SJCRH30 (cell line): ENCODE measurements at regions not wholly inside any gene's neighbourhood (a gene's known extent, or its start where the extent isn't known, plus 50 kb on each side); places are given as distances from the start of the nearest gene placed in this dataset.
A peak's percentile ranks its signal among the peaks of the same experiment; 100 is the strongest.
"Not testable (repeated sequence)": the region's sequence is repeated elsewhere in the genome, so short reads cannot be mapped to it uniquely, and the experiment has no call there.

Experiments
- DNase-seq, 2 experiments: peaks; one replicate each; pipeline ENCODE4 v3.0.0-alpha.2; 2015 to 2020
- H3K27ac ChIP-seq: fragments of 250-450 bp; sonication (Bioruptor Pico); 2 replicates; pipeline ENCODE4 v1.5.1; 2020; ENCODE audit warnings: mild to moderate bottlenecking, moderate library complexity
- H3K27me3 ChIP-seq: fragments of 250-450 bp; sonication (Bioruptor Pico); 2 replicates; pipeline ENCODE4 v1.5.1; 2020; ENCODE audit warnings: mild to moderate bottlenecking, moderate library complexity
- H3K36me3 ChIP-seq: fragments of 250-450 bp; sonication (Bioruptor Pico); 2 replicates; pipeline ENCODE4 v1.5.1; 2020; ENCODE audit warnings: mild to moderate bottlenecking, moderate library complexity
- H3K4me1 ChIP-seq: fragments of 250-450 bp; sonication (Bioruptor Pico); 2 replicates; pipeline ENCODE4 v1.5.1; 2020; ENCODE audit warnings: mild to moderate bottlenecking, moderate library complexity
- H3K4me3 ChIP-seq: fragments of 250-450 bp; sonication (Bioruptor Pico); 2 replicates; pipeline ENCODE4 v1.5.1; 2020; ENCODE audit warnings: mild to moderate bottlenecking, moderate library complexity
- H3K9me3 ChIP-seq: fragments of 250-450 bp; sonication (Bioruptor Pico); replicated peaks from 2 replicates; pipeline ENCODE4 v1.5.1; 2020; ENCODE audit warnings: mild to moderate bottlenecking, moderate library complexity

DNA sequence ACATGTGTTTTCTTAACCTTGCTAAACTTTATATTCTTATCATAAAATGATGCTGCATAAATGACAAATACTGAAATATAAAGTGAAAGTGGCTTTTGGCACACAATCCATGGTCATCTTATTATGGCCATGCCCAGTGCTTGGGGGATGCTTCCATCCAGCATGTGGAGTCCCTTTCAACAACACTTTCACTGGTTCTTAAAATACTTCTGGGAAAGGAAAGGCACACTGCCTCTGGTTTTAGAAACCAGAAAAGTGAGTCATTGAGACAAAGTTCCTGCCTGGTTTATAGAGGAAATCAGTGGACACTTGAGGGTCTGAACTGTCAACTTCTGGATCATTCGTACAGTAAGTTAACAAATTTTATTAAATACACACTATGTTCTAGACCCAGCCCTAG is 248.0 kb upstream of the ADAMTS3 start:
- Histone ChIP-seq H3K36me3 (no peaks in the 10 kb centered on the region), H3K27me3 (no peaks in the 10 kb centered on the region), H3K9me3 (no peaks in the 10 kb centered on the region), H3K27ac (no peak overlapping the region), H3K4me3 (no peak overlapping the region), H3K4me1 (no peaks in the 10 kb centered on the region)
- no peak for DNase-seq

DNA sequence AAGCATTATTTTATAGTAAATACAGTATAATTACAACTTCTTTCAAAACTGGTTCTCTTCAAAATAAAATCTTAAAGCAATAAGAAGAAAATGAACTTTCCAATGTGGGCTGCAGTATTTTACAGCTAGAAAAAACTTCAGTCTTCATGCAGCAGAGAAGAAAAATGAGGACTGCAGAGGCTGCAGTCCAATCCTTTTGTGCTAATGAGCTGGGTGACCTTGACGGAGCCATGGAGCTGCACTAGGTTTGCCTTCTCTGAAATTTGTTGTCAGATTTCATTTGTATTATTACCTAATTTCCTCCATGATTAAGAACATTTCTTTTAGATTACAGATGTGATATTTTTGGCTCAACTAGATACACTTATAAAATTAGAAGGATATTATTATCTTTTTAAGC is 245.2 kb upstream of the ADAMTS3 start:
- Histone ChIP-seq H3K4me1 (no peaks in the 10 kb centered on the region), H3K27ac (no peak overlapping the region), H3K36me3 (no peaks in the 10 kb centered on the region), H3K9me3 (no peaks in the 10 kb centered on the region), H3K4me3 (no peak overlapping the region), H3K27me3 (no peaks in the 10 kb centered on the region)
- DNase-seq = no peak

DNA sequence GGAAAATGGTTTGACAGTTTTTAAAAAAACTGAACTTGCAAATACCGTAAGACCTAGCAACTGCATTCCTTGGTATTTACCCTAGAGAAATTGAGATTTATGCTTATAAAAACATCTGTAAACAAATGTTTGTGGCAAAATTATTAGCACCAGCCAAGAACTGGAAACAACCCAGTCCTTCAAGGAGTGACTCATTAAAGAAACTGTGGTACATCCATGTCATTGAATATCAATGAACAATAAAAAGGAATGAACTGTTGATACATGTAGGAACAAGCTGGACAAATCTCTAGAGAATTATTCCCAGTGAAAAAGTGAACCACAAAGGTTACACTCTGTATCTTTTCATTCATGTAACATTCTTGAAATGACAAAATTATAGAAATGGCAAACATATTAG is 240.2 kb upstream of the ADAMTS3 start:
- no peak for DNase-seq
- Histone ChIP-seq H3K27me3 (no peaks in the 10 kb centered on the region), H3K36me3 (no peaks in the 10 kb centered on the region), H3K4me1 (no peaks in the 10 kb centered on the region), H3K27ac (no peak overlapping the region), H3K4me3 (no peak overlapping the region), H3K9me3 (no peaks in the 10 kb centered on the region)

DNA sequence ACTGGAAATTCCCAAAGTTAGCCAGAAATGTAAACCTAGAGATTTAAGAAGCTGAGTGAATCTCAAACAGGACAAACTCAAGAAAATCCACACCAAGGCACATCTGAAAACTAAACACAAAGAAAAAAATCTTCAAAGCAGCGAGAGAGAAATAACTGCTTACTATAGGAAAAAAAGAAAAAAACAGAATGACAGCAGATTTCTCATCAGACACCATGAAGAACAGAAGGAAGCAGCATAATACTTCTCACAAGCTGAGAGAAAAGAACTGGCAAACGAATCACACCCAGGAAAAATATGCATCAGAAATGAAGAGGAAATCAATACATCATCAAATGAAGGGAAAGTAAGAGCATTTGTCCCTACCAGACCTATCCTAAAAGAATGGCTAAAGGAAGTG is 236.3 kb upstream of the ADAMTS3 start:
- no peak for DNase-seq
- H3K9me3 ChIP-seq = no peaks in the 10 kb centered on the region
- H3K27me3 ChIP-seq = no peaks in the 10 kb centered on the region

DNA sequence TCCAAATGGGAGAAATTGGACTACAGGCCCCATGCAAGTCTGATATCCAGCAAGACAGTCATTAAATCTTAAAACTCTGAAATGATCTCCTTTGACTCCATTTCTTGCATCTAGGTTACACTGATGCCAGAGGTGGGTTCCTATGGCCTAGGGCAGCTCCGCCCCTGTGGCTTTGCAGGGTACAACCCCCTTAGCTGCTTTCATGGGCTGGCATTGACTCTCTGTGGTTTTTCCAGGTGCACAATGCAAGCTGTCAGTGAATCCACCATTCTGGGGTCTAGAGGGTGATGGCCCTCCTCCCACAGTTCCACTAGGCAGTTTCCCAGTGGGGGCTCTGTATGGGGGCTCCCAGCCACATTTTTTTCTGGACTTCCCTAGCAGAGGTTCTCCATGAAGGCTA is 228.5 kb upstream of the ADAMTS3 start:
- H3K4me1 ChIP-seq = no peaks in the 10 kb centered on the region
- no peak overlapping the region for H3K4me3 ChIP-seq
- no peak for DNase-seq

More for the DNA sequence above, 236.3 kb upstream of the ADAMTS3 start:
- H3K4me3 ChIP-seq = no peak overlapping the region
- H3K27ac ChIP-seq = no peak overlapping the region
- H3K36me3 ChIP-seq = no peaks in the 10 kb centered on the region
- H3K4me1 ChIP-seq = no peaks in the 10 kb centered on the region

DNA sequence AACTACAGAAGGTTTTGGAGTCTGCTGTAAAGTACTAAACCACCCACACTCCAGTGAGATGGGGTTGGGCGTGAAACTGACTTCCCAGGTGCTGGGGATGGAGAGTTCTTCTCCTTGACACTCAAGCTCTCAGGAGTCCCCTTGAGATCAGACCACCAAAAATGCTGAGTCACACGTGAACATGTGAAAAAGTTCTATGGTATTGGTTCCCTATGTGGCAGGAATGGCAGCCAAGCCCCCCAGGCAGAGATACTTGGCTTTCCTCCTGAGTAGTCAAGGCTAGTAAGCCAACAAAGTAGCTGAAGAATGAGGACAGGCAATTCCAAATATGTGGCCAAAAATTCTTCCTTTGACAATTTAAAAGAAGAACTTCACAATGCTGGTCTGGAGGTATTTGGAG is 222.0 kb upstream of the ADAMTS3 start:
- no peak for DNase-seq
- no peak overlapping the region for H3K4me3 ChIP-seq
- H3K4me1 ChIP-seq = no peaks in the 10 kb centered on the region
- H3K36me3 ChIP-seq = no peaks in the 10 kb centered on the region
- H3K9me3 ChIP-seq = peaks cover 5% of the 10 kb centered on the region
- H3K27ac ChIP-seq = no peak overlapping the region
- H3K27me3 ChIP-seq = no peaks in the 10 kb centered on the region

More for the DNA sequence above, 228.5 kb upstream of the ADAMTS3 start:
- Histone ChIP-seq H3K9me3 (peaks cover 15% of the 10 kb centered on the region), H3K27ac (no peak overlapping the region), H3K27me3 (no peaks in the 10 kb centered on the region), H3K36me3 (no peaks in the 10 kb centered on the region; the same call in 1 of the 2 replicates)

DNA sequence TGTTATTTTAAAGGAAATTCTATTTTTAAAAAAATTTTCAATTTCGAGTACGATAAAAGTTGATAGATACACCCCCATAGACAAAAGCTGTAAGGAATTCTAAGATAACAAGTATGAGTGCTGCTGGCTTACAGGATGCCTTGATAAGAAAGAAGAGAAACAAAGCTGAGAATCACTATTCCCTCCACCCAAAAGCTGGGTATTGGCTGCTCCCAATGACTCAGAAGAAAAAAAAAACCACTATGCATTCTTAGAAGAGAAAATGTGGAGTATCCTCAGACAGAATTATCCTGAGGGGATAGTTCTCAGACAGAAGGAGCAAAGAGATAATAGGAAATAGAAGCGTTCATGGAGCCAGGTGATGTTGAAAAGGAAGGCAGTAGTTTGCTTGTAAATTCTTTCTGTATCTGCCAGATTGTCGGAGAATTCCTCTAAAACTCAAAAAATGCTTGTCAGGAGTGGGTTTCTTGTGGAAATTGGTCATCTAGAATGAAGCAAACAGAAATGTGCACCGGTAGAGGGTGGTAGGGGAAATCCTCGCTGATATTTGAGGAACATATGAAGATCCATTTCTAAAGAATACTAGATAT is 217.5 kb upstream of the ADAMTS3 start:
- no peaks in the 10 kb centered on the region for H3K36me3 ChIP-seq
- no peaks in the 10 kb centered on the region for H3K27me3 ChIP-seq
- no peaks in the 10 kb centered on the region for H3K9me3 ChIP-seq
- no peak overlapping the region for H3K4me3 ChIP-seq
- no peak for DNase-seq
- no peak overlapping the region for H3K27ac ChIP-seq
- H3K4me1 ChIP-seq = no peaks in the 10 kb centered on the region

DNA sequence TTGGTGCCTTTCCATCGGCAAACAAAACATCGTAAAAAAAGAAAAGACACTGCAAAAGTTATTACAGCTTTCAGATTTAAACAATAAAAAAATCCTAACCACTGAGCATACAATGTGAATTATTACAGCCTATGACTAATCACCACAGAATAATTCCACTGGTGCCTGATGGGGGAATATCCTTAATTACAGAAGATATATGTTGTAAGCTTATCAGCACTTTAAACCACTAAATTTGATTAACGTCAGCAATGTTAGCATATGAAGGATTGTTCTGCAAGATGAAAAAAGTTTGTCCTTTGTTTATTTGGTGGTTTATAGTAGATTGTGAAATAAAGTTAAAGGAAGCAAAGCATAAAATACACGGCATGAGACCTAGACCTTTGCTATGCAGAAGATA is 210.2 kb upstream of the ADAMTS3 start:
- H3K27me3 ChIP-seq = no peaks in the 10 kb centered on the region
- H3K27ac ChIP-seq = no peak overlapping the region
- no peaks in the 10 kb centered on the region for H3K36me3 ChIP-seq
- DNase-seq = no peak
- H3K4me3 ChIP-seq = no peak overlapping the region
- H3K4me1 ChIP-seq = no peaks in the 10 kb centered on the region
- no peaks in the 10 kb centered on the region for H3K9me3 ChIP-seq

DNA sequence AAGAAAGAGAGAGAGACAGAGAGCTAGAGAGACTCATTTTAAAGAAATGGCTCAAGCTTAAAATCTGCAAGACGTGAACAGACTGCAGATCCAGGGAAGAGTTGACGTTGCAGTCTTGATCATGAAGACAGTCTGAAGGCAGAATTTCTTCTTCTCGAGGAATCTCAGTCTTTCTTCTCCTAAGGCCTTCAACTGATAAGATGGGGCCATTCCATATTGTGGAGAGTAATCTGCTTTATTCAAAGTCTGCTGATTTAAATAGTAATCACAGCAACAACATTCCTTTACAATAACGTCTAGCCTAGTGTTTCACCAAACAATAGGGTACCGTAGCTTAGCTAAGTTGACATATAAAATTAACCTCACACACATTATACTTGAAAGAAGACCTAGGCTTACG is 208.4 kb upstream of the ADAMTS3 start:
- DNase-seq = no peak
- Histone ChIP-seq H3K9me3 (no peaks in the 10 kb centered on the region), H3K4me1 (no peaks in the 10 kb centered on the region), H3K27ac (no peak overlapping the region), H3K27me3 (no peaks in the 10 kb centered on the region), H3K36me3 (no peaks in the 10 kb centered on the region), H3K4me3 (no peak overlapping the region)

DNA sequence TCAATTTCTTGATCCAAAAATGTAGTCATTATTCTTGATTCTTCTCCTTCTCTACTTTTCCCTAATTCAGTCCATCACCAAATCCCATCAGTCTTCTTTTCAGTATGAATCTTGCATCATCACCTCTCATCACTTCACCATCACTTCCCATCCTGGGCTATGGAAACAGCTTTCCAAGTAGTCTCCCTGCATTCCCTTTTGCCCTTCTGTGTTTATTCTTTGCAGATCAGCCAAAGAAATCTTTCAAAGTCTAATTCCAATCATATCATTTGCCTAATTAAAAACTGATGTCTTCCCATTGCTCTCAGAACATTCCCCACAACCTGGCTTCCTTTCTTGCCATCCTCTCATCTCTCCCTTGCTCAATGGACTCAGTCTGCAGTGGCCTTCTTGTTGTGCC is 201.7 kb upstream of the ADAMTS3 start:
- no peaks in the 10 kb centered on the region for H3K9me3 ChIP-seq
- H3K36me3 ChIP-seq = no peaks in the 10 kb centered on the region
- H3K27me3 ChIP-seq = no peaks in the 10 kb centered on the region
- H3K4me1 ChIP-seq = no peaks in the 10 kb centered on the region
- no peak for DNase-seq
- H3K4me3 ChIP-seq = no peak overlapping the region
- H3K27ac ChIP-seq = no peak overlapping the region

DNA sequence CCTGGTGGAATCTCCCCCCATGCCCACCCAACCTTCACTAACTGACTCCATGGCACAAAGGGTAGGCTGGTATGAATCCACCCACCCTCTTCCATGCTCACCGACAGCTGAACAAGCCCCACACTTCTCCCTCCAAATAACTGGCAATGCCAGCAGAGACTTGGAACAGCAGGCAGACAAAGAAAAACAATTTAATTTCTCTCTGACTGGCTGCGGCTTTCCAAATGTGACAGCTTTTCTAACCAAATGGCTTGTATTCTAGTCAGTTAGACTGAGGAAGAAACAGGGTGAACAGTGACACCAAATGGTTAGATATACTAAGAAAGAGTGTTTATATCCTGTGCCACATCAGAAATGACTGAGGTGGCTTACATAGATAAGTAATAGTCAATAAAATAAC is 199.3 kb upstream of the ADAMTS3 start:
- no peak overlapping the region for H3K27ac ChIP-seq
- no peak for DNase-seq
- no peaks in the 10 kb centered on the region for H3K36me3 ChIP-seq
- H3K9me3 ChIP-seq = no peaks in the 10 kb centered on the region
- no peaks in the 10 kb centered on the region for H3K4me1 ChIP-seq
- no peak overlapping the region for H3K4me3 ChIP-seq
- no peaks in the 10 kb centered on the region for H3K27me3 ChIP-seq

DNA sequence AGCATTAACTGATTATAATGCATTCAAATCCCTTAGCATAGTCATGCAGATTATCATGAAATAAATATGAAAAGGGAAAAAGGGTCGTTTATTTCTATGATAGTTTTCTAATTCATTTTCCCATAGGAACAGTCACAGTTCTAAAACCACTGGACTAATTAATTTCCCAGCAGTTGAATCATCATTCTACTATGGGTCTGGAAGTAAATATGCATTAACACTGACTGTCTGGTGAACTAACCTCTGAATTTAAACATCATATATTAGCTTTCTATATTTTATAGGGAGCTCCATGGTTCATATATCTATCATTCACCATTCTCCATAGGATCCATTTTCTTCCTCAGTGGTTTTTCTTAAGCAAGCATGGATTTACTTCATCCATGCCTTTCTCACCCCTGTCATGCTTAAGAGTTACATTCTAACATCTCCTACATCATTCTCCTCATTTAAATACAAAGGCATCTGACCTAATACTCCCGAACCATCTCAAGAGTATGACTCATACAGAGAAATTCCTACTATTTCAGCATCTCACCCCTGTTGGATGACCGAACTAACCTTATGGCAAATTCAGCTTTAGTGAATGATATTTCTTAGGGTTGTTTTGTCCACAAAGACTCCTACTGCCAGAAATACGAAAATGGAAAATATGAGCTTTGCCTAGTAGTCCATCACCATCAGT is 198.7 kb upstream of the ADAMTS3 start:
- Histone ChIP-seq H3K36me3 (no peaks in the 10 kb centered on the region), H3K27ac (no peak overlapping the region), H3K9me3 (no peaks in the 10 kb centered on the region), H3K27me3 (no peaks in the 10 kb centered on the region), H3K4me3 (no peak overlapping the region), H3K4me1 (no peaks in the 10 kb centered on the region)
- DNase-seq = peak in 1 of 2 experiments; percentile 13

DNA sequence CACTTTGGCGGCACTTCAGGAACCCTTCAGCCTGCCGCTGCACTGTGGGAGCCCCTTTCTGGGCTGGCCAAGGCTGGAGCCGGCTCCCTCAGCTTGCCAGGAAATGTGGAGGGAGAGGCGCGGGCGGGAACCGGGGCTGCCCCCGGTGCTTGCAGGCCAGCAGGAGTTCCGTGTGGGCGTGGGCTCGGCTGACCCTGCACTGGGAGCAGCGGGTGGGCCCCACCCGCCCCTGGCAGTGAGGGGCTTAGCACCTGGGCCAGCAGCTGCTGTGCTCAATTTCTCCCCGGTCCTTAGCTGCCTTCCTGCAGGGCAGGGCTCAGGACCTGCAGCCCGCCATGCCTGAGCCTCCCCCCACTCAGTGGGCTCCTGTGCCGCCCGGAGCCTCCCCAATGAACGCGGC is 196.8 kb upstream of the ADAMTS3 start:
- H3K27ac ChIP-seq, H3K9me3 ChIP-seq, H3K36me3 ChIP-seq, H3K4me3 ChIP-seq, DNase-seq, H3K27me3 ChIP-seq, H3K4me1 ChIP-seq: not testable (repeated sequence)

DNA sequence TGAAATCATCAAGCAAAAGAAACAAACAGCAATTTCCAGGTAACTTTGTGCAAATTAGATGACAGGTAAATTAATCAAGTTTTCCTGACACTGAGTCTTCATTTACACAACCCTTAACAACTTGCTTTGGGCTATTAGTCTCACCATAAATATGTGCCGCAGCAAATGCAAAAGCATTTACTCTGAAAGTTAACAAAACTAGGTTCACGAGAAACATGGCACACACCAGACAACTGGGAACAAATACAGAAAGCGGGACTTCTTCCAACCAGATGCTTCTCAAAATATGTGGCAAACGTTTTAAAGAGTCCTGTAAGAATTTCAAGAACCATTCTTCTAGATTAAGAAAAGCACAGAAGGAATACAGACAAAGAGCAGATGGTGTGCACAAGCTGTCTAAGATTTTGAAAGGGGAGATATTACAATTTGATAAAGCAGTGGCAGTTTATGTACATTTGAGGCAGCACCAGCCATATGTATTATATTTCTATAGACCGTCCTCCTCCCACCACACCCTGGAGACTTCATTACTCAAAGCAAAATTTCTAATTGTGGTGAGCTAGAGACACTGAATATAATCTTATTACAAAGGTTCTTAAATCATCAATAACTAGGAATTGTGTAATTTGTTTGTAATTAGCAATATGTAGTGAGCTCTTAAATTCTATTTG is 192.5 kb upstream of the ADAMTS3 start:
- H3K36me3 ChIP-seq = no peaks in the 10 kb centered on the region
- no peaks in the 10 kb centered on the region for H3K27me3 ChIP-seq
- no peaks in the 10 kb centered on the region for H3K9me3 ChIP-seq
- no peak for DNase-seq
- no peaks in the 10 kb centered on the region for H3K4me1 ChIP-seq
- H3K4me3 ChIP-seq = no peak overlapping the region
- no peak overlapping the region for H3K27ac ChIP-seq

DNA sequence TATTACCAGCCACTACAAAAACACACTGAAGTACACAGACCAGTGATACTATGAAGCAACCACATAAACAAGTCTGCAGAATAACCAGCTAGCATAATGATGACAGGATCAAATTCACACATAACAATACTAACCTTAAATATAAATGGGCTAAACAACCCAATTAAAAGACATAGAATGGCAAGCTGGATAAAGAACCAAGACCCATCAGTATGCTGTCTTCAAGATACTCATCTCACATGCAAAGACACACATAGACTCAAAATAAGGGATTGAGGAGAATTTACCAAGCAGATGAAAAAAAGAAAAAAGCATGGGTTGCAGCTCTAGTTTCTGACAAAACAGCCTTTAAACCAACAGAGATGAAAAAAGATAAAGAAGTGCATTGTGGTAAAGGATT is 184.4 kb upstream of the ADAMTS3 start:
- H3K27me3 ChIP-seq, DNase-seq, H3K9me3 ChIP-seq, H3K4me1 ChIP-seq, H3K4me3 ChIP-seq, H3K36me3 ChIP-seq, H3K27ac ChIP-seq: not testable (repeated sequence)
